Embryonic facial prominence (tissue), 1 donor: ENCODE measurements at regions not wholly inside any gene's neighbourhood (a gene's known extent, or its start where the extent isn't known, plus 50 kb on each side); places are given as distances from the start of the nearest gene placed in this dataset.
"Not testable (repeated sequence)": the region's sequence is repeated elsewhere in the genome, so short reads cannot be mapped to it uniquely, and the experiment has no call there.

Experiments
- DNase-seq: peaks from one replicate; pipeline ENCODE4 v3.0.0-alpha.2; 2016; ENCODE audit errors: extremely low spot score

- no peak for DNase-seq
Measured at GRCh38 chr2:172259827-172260226, 157.1 kb upstream of the DLX2 start.

- no peak for DNase-seq
Measured at GRCh38 chr2:172260336-172260735, 157.6 kb upstream of the DLX2 start.

GRCh38 chr2:172261292-172261691, 158.6 kb upstream of the DLX2 start:
- DNase-seq = no peak

- no peak for DNase-seq
Measured at GRCh38 chr2:172262486-172262885, 159.8 kb upstream of the DLX2 start.

- not testable (repeated sequence) for DNase-seq
Measured at GRCh38 chr2:172264820-172265219, 162.1 kb upstream of the DLX2 start.

GRCh38 chr2:172269507-172270244, 157.7 kb upstream of the ITGA6 start:
- not testable (repeated sequence) for DNase-seq

GRCh38 chr2:172270278-172271079, 156.9 kb upstream of the ITGA6 start:
- no peak for DNase-seq

GRCh38 chr2:172273910-172274571, 153.3 kb upstream of the ITGA6 start:
- DNase-seq = no peak

GRCh38 chr2:172275239-172275638, 152.1 kb upstream of the ITGA6 start:
- DNase-seq = no peak

- no peak for DNase-seq
Measured at GRCh38 chr2:172276961-172277360, 150.4 kb upstream of the ITGA6 start.

- DNase-seq = no peak
Measured at GRCh38 chr2:172278667-172279066, 148.7 kb upstream of the ITGA6 start.

- no peak for DNase-seq
Measured at GRCh38 chr2:172279214-172279613, 148.2 kb upstream of the ITGA6 start.

GRCh38 chr2:172279813-172280212, 147.6 kb upstream of the ITGA6 start:
- DNase-seq = no peak

GRCh38 chr2:172280571-172281361, 146.6 kb upstream of the ITGA6 start:
- no peak for DNase-seq

GRCh38 chr2:172281648-172282570, 145.5 kb upstream of the ITGA6 start:
- no peak for DNase-seq

- no peak for DNase-seq
Measured at GRCh38 chr2:172282944-172283343, 144.4 kb upstream of the ITGA6 start.

- no peak for DNase-seq
Measured at GRCh38 chr2:172283476-172283875, 143.9 kb upstream of the ITGA6 start.

- no peak for DNase-seq
Measured at GRCh38 chr2:172284209-172284608, 143.2 kb upstream of the ITGA6 start.

- no peak for DNase-seq
Measured at GRCh38 chr2:172285010-172285621, 142.3 kb upstream of the ITGA6 start.

- no peak for DNase-seq
Measured at GRCh38 chr2:172285760-172286159, 141.6 kb upstream of the ITGA6 start.
